ENCODE measurements at regions not wholly inside any gene's neighbourhood (a gene's known extent, or its start where the extent isn't known, plus 50 kb on each side); places are given as distances from the start of the nearest gene placed in this dataset.

GRCh38 chr7:113374955-113375354 lies 256.6 kb upstream of the SMIM30 start:
- Histone ChIP-seq H3K27me3 (no peaks in the 10 kb centered on the region), H3K27ac (no peak overlapping the region), H3K9me3 (no peaks in the 10 kb centered on the region), H3K36me3 (no peaks in the 10 kb centered on the region), H3K4me1 (no peaks in the 10 kb centered on the region), H3K4me3 (no peak overlapping the region)
- no peak for ATAC-seq
- WGBS (ENCODE audit: insufficient coverage, low coverage, low lambda C conversion rate, missing lambda C conversion rate): 17% methylated on average over 2 of the region's 2 CpGs
- intact Hi-C loops (cut with DNase I): no loop called here
- DNase-seq: no peak
- TF ChIP-seq CTCF (IDR thresholded peaks at IDR 0.05) (no peak), POLR2A (IDR thresholded peaks at IDR 0.05) (no peak)

GRCh38 chr7:113373863-113374262 lies 255.5 kb upstream of the SMIM30 start:
- no peaks in the 10 kb centered on the region for H3K9me3 ChIP-seq
- no peaks in the 10 kb centered on the region for H3K36me3 ChIP-seq
- H3K27me3 ChIP-seq: no peaks in the 10 kb centered on the region
- TF ChIP-seq POLR2A (IDR thresholded peaks at IDR 0.05) (no peak), CTCF (IDR thresholded peaks at IDR 0.05) (no peak)
- no peak for ATAC-seq
- H3K4me3 ChIP-seq: no peak overlapping the region
- WGBS (ENCODE audit: insufficient coverage, low coverage, low lambda C conversion rate, missing lambda C conversion rate): 60% methylated on average over 2 of the region's 2 CpGs
- H3K4me1 ChIP-seq: no peaks in the 10 kb centered on the region
- DNase-seq: no peak
- intact Hi-C loops (cut with DNase I): no loop called here
- no peak overlapping the region for H3K27ac ChIP-seq

- TF ChIP-seq CTCF (IDR thresholded peaks at IDR 0.05) (no peak), POLR2A (IDR thresholded peaks at IDR 0.05) (no peak)
- Histone ChIP-seq H3K27me3 (no peaks in the 10 kb centered on the region), H3K36me3 (no peaks in the 10 kb centered on the region), H3K4me1 (no peaks in the 10 kb centered on the region), H3K9me3 (no peaks in the 10 kb centered on the region), H3K27ac (no peak overlapping the region), H3K4me3 (no peak overlapping the region)
- 62% methylated on average over 4 of the region's 4 CpGs for WGBS (ENCODE audit: insufficient coverage, low coverage, low lambda C conversion rate, missing lambda C conversion rate)
- intact Hi-C loops (cut with DNase I): no loop called here
- ATAC-seq (no peak), DNase-seq (no peak)
These were observed 253.2 kb upstream of the SMIM30 start for GRCh38 chr7:113371416-113372043.

- no peaks in the 10 kb centered on the region for H3K9me3 ChIP-seq
- WGBS (ENCODE audit: insufficient coverage, low coverage, low lambda C conversion rate, missing lambda C conversion rate): 49% methylated on average over 2 of the region's 2 CpGs
- no peaks in the 10 kb centered on the region for H3K27me3 ChIP-seq
- no peak overlapping the region for H3K4me3 ChIP-seq
- no peaks in the 10 kb centered on the region for H3K36me3 ChIP-seq
- ATAC-seq (no peak), DNase-seq (no peak)
- no peak overlapping the region for H3K27ac ChIP-seq
- H3K4me1 ChIP-seq: no peaks in the 10 kb centered on the region
- intact Hi-C loops (cut with DNase I): no loop called here
- no peak for TF ChIP-seq POLR2A (IDR thresholded peaks at IDR 0.05)
- no peak for TF ChIP-seq CTCF (IDR thresholded peaks at IDR 0.05)
These were observed 252.6 kb upstream of the SMIM30 start for GRCh38 chr7:113370910-113371309.

- intact Hi-C loops (cut with DNase I): no loop called here
These were observed 249.9 kb upstream of the SMIM30 start for GRCh38 chr7:113368256-113368655.

More at GRCh38 chr7:113368256-113368655, 249.9 kb upstream of the SMIM30 start:
- TF ChIP-seq POLR2A (IDR thresholded peaks at IDR 0.05): no peak
- no peak for TF ChIP-seq CTCF (IDR thresholded peaks at IDR 0.05)
- Histone ChIP-seq H3K4me3 (no peak overlapping the region), H3K36me3 (no peaks in the 10 kb centered on the region), H3K27me3 (no peaks in the 10 kb centered on the region), H3K27ac (no peak overlapping the region), H3K4me1 (no peaks in the 10 kb centered on the region), H3K9me3 (no peaks in the 10 kb centered on the region)
- WGBS (ENCODE audit: insufficient coverage, low coverage, low lambda C conversion rate, missing lambda C conversion rate): 91% methylated on average over 1 of the region's 1 CpG
- ATAC-seq: no peak
- no peak for DNase-seq
